ENCODE measurements at regions not wholly inside any gene's neighbourhood (a gene's known extent, or its start where the extent isn't known, plus 50 kb on each side); places are given as distances from the start of the nearest gene placed in this dataset.

- in situ Hi-C loops (cut with MboI), result loop anchor here (10.0 kb wide), 1 partner anchor 436 kb away; no protein-coding TSS in a partner anchor
- CTCF ChIA-PET (ENCODE audit: low intra/inter-chr PET ratio), result no interaction called here
- FAIRE-seq, result peak; percentile 63
- TF ChIP-seq MGA (IDR thresholded peaks at IDR 0.05), result peak; percentile 43
- peak; percentile 51; the same call in 1 of the 2 replicates for TF ChIP-seq BCOR (IDR thresholded peaks at IDR 0.05)
- peak; percentile 52 for TF ChIP-seq ZNF121 (CRISPR knock-in tag; conservative IDR thresholded peaks at IDR 0.05)
- TF ChIP-seq TAL1 (IDR thresholded peaks at IDR 0.05), result no peak
- no peak for TF ChIP-seq ZNF282 (CRISPR knock-in tag; IDR thresholded peaks at IDR 0.05)
- no peak for TF ChIP-seq MLX (CRISPR knock-in tag; conservative IDR thresholded peaks at IDR 0.05)
- TF ChIP-seq DPF2 (IDR thresholded peaks at IDR 0.05), result peak; percentile 17; the same call in 1 of the 2 replicates
- no peak for TF ChIP-seq HMG20A (CRISPR knock-in tag; conservative IDR thresholded peaks at IDR 0.05)
- TF ChIP-seq CBX3 (IDR thresholded peaks at IDR 0.05; ENCODE audit: borderline replicate concordance in 1 of 2, low read length in 2 of 2), result no peak
- TF ChIP-seq L3MBTL2 (IDR thresholded peaks at IDR 0.05), result 0 out of 2 replicates have a peak, but pooled peaks have one; percentile 50
- TF ChIP-seq MCM7 (IDR thresholded peaks at IDR 0.05), result no peak
These were observed 115.0 kb downstream of the MEX3B start for GRCh38 chr15:81930582-81931369.

More at GRCh38 chr15:81930582-81931369, 115.0 kb downstream of the MEX3B start:
- H3K27me3 ChIP-seq (ENCODE audit: control insufficient read depth in 2 of 2, insufficient read depth in 2 of 2, low read length in 2 of 2), result no peaks in the 10 kb centered on the region
- WGBS (ENCODE audit: insufficient coverage, low coverage, missing lambda C conversion rate), result 53% methylated on average over 11 of the region's 11 CpGs
- peak; percentile 62 for ATAC-seq
- peak overlapping the region; percentile 92 for H2AFZ ChIP-seq (ENCODE audit: low read depth, low read length)
- no peak overlapping the region for H3K9ac ChIP-seq (ENCODE audit: insufficient read depth in 1 of 2, low read depth in 2 of 2, low read length in 2 of 2)
- H3K4me2 ChIP-seq (ENCODE audit: insufficient read depth, low read length), result no peak overlapping the region; the same call in 1 of the 2 replicates
- BruUV-seq (replicated peaks), result no TSS peak
- peaks cover 3 to 10% of the 10 kb centered on the region in 2 experiments for H3K4me1 ChIP-seq (replicated peaks in 1 of 2; ENCODE audit: control insufficient read depth in 2 of 2, insufficient read depth in 2 of 2, low read length in 2 of 2)
- POLR2A ChIA-PET, result interaction anchor here (0.8 to 1.0 kb wide), 2 partner anchors 10 to 17 kb away, joined by 3 read pairs; no protein-coding TSS in a partner anchor
- no peaks in the 10 kb centered on the region for H3K9me1 ChIP-seq (ENCODE audit: control insufficient read depth, insufficient read depth, low read length)
- H3K4me3 ChIP-seq, result no peak overlapping the region
- H3K9me3 ChIP-seq (replicated peaks; ENCODE audit: control insufficient read depth, insufficient read depth, low read depth, low read length), result no peaks in the 10 kb centered on the region; the same call in 1 of the 2 replicates
- no peak overlapping the region for H3K27ac ChIP-seq (ENCODE audit: extremely low read depth, low read depth, low read length)
- no peaks in the 10 kb centered on the region for H3K36me3 ChIP-seq (ENCODE audit: control insufficient read depth, insufficient read depth, low read length)
- intact Hi-C loops (cut with micrococcal nuclease), result loop anchor here (10.0 kb wide), 1 partner anchor 656 kb away; no protein-coding TSS in a partner anchor
- no peaks in the 10 kb centered on the region for H4K20me1 ChIP-seq (replicated peaks; ENCODE audit: control insufficient read depth, insufficient read depth, low read length)
- H3K79me2 ChIP-seq (ENCODE audit: control insufficient read depth, insufficient read depth, low read length), result no peaks in the 10 kb centered on the region
- no peak for DNase-seq (ENCODE audit: extremely low read depth in 1 of 4, low spot score in 3 of 4)
